Tibial nerve (tissue), 3 donors: ENCODE measurements at regions not wholly inside any gene's neighbourhood (a gene's known extent, or its start where the extent isn't known, plus 50 kb on each side); places are given as distances from the start of the nearest gene placed in this dataset.

ENCODE experiments used
- POLR2A ChIP-seq, 2 donors: fragments of 450-650 bp; IDR thresholded peaks; one replicate each; pipeline ENCODE4 v1.6.1; 2017; ENCODE audit warnings: antibody characterized with exemption in 2 of 2, mild to moderate bottlenecking in 2 of 2, moderate library complexity in 2 of 2
- TF ChIP-seq, protein P1 (sequence below), 5 experiments: fragments of 200-600 bp in 3 of 5; fragments of 450-650 bp in 2 of 5; sonication (generic) in 3 of 5; IDR thresholded peaks; one replicate each; pipeline ENCODE4 v1.5.1; 2016 to 2019; ENCODE audit warnings: antibody characterized with exemption in 5 of 5, mild to moderate bottlenecking in 3 of 5, moderate library complexity in 2 of 5

DNA sequence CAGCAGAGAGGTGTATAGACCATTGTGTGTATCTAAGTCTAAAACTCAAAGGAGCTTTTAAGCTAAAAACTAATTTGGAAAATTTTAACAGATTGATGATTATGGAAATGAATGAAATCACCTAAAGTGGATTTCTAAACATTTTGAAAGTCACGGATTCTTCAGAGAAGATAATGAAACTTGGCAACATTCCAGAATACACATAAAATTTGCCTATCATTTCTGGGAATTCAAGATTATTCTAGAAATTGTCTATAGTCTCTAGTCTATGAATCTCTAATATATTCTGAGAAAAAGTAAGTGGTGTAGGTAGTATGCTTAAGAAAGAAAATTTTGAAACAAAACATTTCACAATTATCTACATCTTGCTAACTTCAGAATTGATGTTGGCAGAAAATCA, 1117.9 kb upstream of the CNTN5 start:
- TF ChIP-seq, protein P1, sequence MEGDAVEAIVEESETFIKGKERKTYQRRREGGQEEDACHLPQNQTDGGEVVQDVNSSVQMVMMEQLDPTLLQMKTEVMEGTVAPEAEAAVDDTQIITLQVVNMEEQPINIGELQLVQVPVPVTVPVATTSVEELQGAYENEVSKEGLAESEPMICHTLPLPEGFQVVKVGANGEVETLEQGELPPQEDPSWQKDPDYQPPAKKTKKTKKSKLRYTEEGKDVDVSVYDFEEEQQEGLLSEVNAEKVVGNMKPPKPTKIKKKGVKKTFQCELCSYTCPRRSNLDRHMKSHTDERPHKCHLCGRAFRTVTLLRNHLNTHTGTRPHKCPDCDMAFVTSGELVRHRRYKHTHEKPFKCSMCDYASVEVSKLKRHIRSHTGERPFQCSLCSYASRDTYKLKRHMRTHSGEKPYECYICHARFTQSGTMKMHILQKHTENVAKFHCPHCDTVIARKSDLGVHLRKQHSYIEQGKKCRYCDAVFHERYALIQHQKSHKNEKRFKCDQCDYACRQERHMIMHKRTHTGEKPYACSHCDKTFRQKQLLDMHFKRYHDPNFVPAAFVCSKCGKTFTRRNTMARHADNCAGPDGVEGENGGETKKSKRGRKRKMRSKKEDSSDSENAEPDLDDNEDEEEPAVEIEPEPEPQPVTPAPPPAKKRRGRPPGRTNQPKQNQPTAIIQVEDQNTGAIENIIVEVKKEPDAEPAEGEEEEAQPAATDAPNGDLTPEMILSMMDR (IDR thresholded peaks at IDR 0.05) = no peak
- no peak for TF ChIP-seq POLR2A (IDR thresholded peaks at IDR 0.05)
